ENCODE measurements at regions not wholly inside any gene's neighbourhood (a gene's known extent, or its start where the extent isn't known, plus 50 kb on each side); places are given as distances from the start of the nearest gene placed in this dataset.

GRCh38 chr1:222018041-222018440 is 276.2 kb upstream of the DUSP10 start:
- no peak overlapping the region for H3K4me3 ChIP-seq
- H2AFZ ChIP-seq = no peak overlapping the region
- H3K27ac ChIP-seq = no peak overlapping the region
- H3K27me3 ChIP-seq = no peaks in the 10 kb centered on the region
- no peaks in the 10 kb centered on the region for H3K79me2 ChIP-seq
- no peaks in the 10 kb centered on the region for H3K36me3 ChIP-seq (replicated peaks; ENCODE audit: insufficient read depth, low read depth)
- TF ChIP-seq CTCF (IDR thresholded peaks at IDR 0.05; ENCODE audit: poor library complexity) = no peak
- TF ChIP-seq EZH2phosphoT487 (IDR thresholded peaks at IDR 0.05; ENCODE audit: low read depth, severe bottlenecking, unreplicated experiment) = no peak
- no peak for TF ChIP-seq EZH2 (IDR thresholded peaks at IDR 0.05; ENCODE audit: borderline replicate concordance)
- H3K9me3 ChIP-seq (ENCODE audit: low read depth) = no peaks in the 10 kb centered on the region
- DNase-seq (ENCODE audit: low spot score) = no peak
- no peaks in the 10 kb centered on the region for H4K20me1 ChIP-seq (ENCODE audit: insufficient read depth, poor library complexity, severe bottlenecking)
- WGBS (ENCODE audit: low lambda C conversion rate, missing lambda C conversion rate) = 64% methylated on average over 3 of the region's 3 CpGs
- no peaks in the 10 kb centered on the region for H3K9me2 ChIP-seq (replicated peaks; ENCODE audit: insufficient read depth)
- H3K4me1 ChIP-seq (ENCODE audit: insufficient read depth) = no peaks in the 10 kb centered on the region
- no peak overlapping the region for H3K4me2 ChIP-seq

GRCh38 chr1:222015686-222016085 is 273.8 kb upstream of the DUSP10 start:
- no peak for TF ChIP-seq EZH2phosphoT487 (IDR thresholded peaks at IDR 0.05; ENCODE audit: low read depth, severe bottlenecking, unreplicated experiment)
- TF ChIP-seq EZH2 (IDR thresholded peaks at IDR 0.05; ENCODE audit: borderline replicate concordance) = no peak
- Histone ChIP-seq H3K27me3 (no peaks in the 10 kb centered on the region), H2AFZ (no peak overlapping the region), H3K36me3 (replicated peaks; ENCODE audit: insufficient read depth, low read depth) (no peaks in the 10 kb centered on the region), H3K4me1 (ENCODE audit: insufficient read depth) (no peaks in the 10 kb centered on the region), H3K4me3 (no peak overlapping the region), H3K9me3 (ENCODE audit: low read depth) (no peaks in the 10 kb centered on the region), H3K27ac (no peak overlapping the region), H4K20me1 (ENCODE audit: insufficient read depth, poor library complexity, severe bottlenecking) (no peaks in the 10 kb centered on the region), H3K79me2 (no peaks in the 10 kb centered on the region), H3K4me2 (no peak overlapping the region), H3K9me2 (replicated peaks; ENCODE audit: insufficient read depth) (no peaks in the 10 kb centered on the region)
- WGBS (ENCODE audit: low lambda C conversion rate, missing lambda C conversion rate) = 93% methylated on average over 3 of the region's 3 CpGs
- DNase-seq (ENCODE audit: low spot score) = no peak

GRCh38 chr1:222014001-222014400 is 272.1 kb upstream of the DUSP10 start:
- 92% methylated on average over 4 of the region's 4 CpGs for WGBS (ENCODE audit: low lambda C conversion rate, missing lambda C conversion rate)
- no peak for DNase-seq (ENCODE audit: low spot score)
- no peaks in the 10 kb centered on the region for H3K9me2 ChIP-seq (replicated peaks; ENCODE audit: insufficient read depth)
- H3K27ac ChIP-seq = no peak overlapping the region
- no peak overlapping the region for H2AFZ ChIP-seq
- no peaks in the 10 kb centered on the region for H3K36me3 ChIP-seq (replicated peaks; ENCODE audit: insufficient read depth, low read depth)
- no peaks in the 10 kb centered on the region for H3K9me3 ChIP-seq (ENCODE audit: low read depth)
- TF ChIP-seq EZH2phosphoT487 (IDR thresholded peaks at IDR 0.05; ENCODE audit: low read depth, severe bottlenecking, unreplicated experiment) (no peak), CTCF (IDR thresholded peaks at IDR 0.05; ENCODE audit: poor library complexity) (no peak), EZH2 (IDR thresholded peaks at IDR 0.05; ENCODE audit: borderline replicate concordance) (no peak)
- no peaks in the 10 kb centered on the region for H4K20me1 ChIP-seq (ENCODE audit: insufficient read depth, poor library complexity, severe bottlenecking)
- H3K4me2 ChIP-seq = no peak overlapping the region
- H3K4me1 ChIP-seq (ENCODE audit: insufficient read depth) = no peaks in the 10 kb centered on the region
- H3K79me2 ChIP-seq = no peaks in the 10 kb centered on the region
- H3K27me3 ChIP-seq = no peaks in the 10 kb centered on the region
- no peak overlapping the region for H3K4me3 ChIP-seq

- H3K9me3 ChIP-seq (ENCODE audit: low read depth) = no peaks in the 10 kb centered on the region
- no peaks in the 10 kb centered on the region for H4K20me1 ChIP-seq (ENCODE audit: insufficient read depth, poor library complexity, severe bottlenecking)
- no peaks in the 10 kb centered on the region for H3K27me3 ChIP-seq
- DNase-seq (ENCODE audit: low spot score) = no peak
- no peaks in the 10 kb centered on the region for H3K79me2 ChIP-seq
- TF ChIP-seq CTCF (IDR thresholded peaks at IDR 0.05; ENCODE audit: poor library complexity) (no peak), EZH2phosphoT487 (IDR thresholded peaks at IDR 0.05; ENCODE audit: low read depth, severe bottlenecking, unreplicated experiment) (no peak), EZH2 (IDR thresholded peaks at IDR 0.05; ENCODE audit: borderline replicate concordance) (no peak)
- no peaks in the 10 kb centered on the region for H3K36me3 ChIP-seq (replicated peaks; ENCODE audit: insufficient read depth, low read depth)
- 98% methylated on average over 2 of the region's 2 CpGs for WGBS (ENCODE audit: low lambda C conversion rate, missing lambda C conversion rate)
- H2AFZ ChIP-seq = no peak overlapping the region
- H3K27ac ChIP-seq = no peak overlapping the region
- H3K9me2 ChIP-seq (replicated peaks; ENCODE audit: insufficient read depth) = no peaks in the 10 kb centered on the region
- no peaks in the 10 kb centered on the region for H3K4me1 ChIP-seq (ENCODE audit: insufficient read depth)
- H3K4me3 ChIP-seq = no peak overlapping the region
- H3K4me2 ChIP-seq = no peak overlapping the region
Observed at GRCh38 chr1:222012816-222013215, 270.9 kb upstream of the DUSP10 start.

All from hepatocyte (in vitro differentiated cells).